ENCODE measurements at regions not wholly inside any gene's neighbourhood (a gene's known extent, or its start where the extent isn't known, plus 50 kb on each side); places are given as distances from the start of the nearest gene placed in this dataset.

DNA sequence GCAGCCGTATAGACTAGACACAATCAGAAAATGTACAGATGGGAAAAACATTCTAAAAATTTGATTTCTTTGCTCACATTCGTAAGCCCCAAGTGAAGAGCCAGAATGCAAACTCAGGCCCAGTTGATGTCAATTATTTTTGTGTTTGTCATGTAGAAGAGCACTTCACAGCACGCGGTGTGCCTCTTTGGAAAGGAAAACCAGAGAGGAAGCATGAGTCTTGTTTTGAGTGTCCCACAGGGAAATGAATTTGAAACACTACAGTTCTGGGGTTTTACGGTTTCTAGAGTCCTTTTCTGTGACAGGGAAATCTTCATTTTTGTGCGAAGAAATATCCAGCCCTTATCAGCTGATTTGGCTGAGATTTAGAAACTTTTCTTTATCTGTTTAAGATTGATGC is 554.6 kb upstream of the BOD1L1 start:
- Histone ChIP-seq H3K27ac (ENCODE audit: low read depth in 1 of 2, low read length in 2 of 2) (no peak overlapping the region), H3K9ac (ENCODE audit: low read depth in 1 of 2, low read length in 2 of 2) (no peak overlapping the region), H3K9me3 (ENCODE audit: control insufficient read depth in 4 of 4, low read length in 3 of 4) (no peaks in the 10 kb centered on the region), H3K4me3 (ENCODE audit: low read depth in 1 of 3, low read length in 3 of 3) (no peak overlapping the region), H3K4me1 (ENCODE audit: control insufficient read depth in 4 of 4, insufficient read depth in 4 of 4, low read length in 3 of 4) (peaks cover 0 to 16% (median 3%) of the 10 kb centered on the region in 4 donors), H3K27me3 (ENCODE audit: control insufficient read depth in 4 of 4, insufficient read depth in 4 of 4, low read length in 3 of 4) (no peaks in the 10 kb centered on the region), H3K36me3 (ENCODE audit: control insufficient read depth in 4 of 4, insufficient read depth in 3 of 4, low read depth in 1 of 4, low read length in 3 of 4) (no peaks in the 10 kb centered on the region)
- DNase-seq (ENCODE audit: low spot score) = no peak
- WGBS = 91% methylated on average over 6 of the region's 6 CpGs
- TF ChIP-seq HNF4G (IDR thresholded peaks at IDR 0.05) = no peak
- no peak for TF ChIP-seq JUND (IDR thresholded peaks at IDR 0.05)
- TF ChIP-seq REST (IDR thresholded peaks at IDR 0.05) = no peak
- TF ChIP-seq NR2F2 (IDR thresholded peaks at IDR 0.05) = no peak

DNA sequence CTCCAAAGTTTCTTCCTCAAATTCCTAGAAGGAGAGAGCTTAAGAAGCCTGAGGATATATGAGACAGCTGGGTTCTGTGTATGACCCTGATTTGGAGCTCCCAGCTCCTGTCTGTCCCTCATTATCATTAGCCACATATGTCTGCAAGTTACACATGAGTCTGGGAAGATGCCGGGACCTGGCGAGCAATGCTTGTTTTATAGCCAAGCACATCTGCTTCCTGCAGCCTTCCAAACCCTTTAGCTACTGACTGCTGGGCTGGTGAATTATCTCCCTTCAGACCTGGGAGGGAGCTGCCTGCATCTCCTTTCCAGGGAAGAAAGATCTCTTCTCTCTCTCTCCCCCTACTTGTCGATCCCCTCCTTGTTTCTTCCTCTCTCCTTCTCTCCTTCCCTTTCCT is 556.7 kb upstream of the BOD1L1 start:
- DNase-seq (ENCODE audit: low spot score) = no peak
- H3K4me3 ChIP-seq (ENCODE audit: low read depth in 1 of 3, low read length in 3 of 3) = no peak overlapping the region
- no peaks in the 10 kb centered on the region for H3K36me3 ChIP-seq (ENCODE audit: control insufficient read depth in 4 of 4, insufficient read depth in 3 of 4, low read depth in 1 of 4, low read length in 3 of 4)
- no peaks in the 10 kb centered on the region for H3K27me3 ChIP-seq (ENCODE audit: control insufficient read depth in 4 of 4, insufficient read depth in 4 of 4, low read length in 3 of 4)
- WGBS = 57% methylated on average over 3 of the region's 3 CpGs
- no peak overlapping the region for H3K27ac ChIP-seq (ENCODE audit: low read depth in 1 of 2, low read length in 2 of 2)
- TF ChIP-seq JUND (IDR thresholded peaks at IDR 0.05) (no peak), NR2F2 (IDR thresholded peaks at IDR 0.05) (no peak), FOXA1 (IDR thresholded peaks at IDR 0.05) (no peak), FOXA2 (IDR thresholded peaks at IDR 0.05) (no peak), CTCF (IDR thresholded peaks at IDR 0.05; ENCODE audit: low read depth, low read length, missing input control) (no peak), SP1 (IDR thresholded peaks at IDR 0.05) (no peak), YY1 (IDR thresholded peaks at IDR 0.05) (no peak), TAF1 (conservative IDR thresholded peaks at IDR 0.05) (no peak), HNF4A (conservative IDR thresholded peaks at IDR 0.05) (no peak), MAX (IDR thresholded peaks at IDR 0.05) (no peak), RAD21 (IDR thresholded peaks at IDR 0.05) (no peak), REST (IDR thresholded peaks at IDR 0.05) (no peak)
- TF ChIP-seq, protein P1, sequence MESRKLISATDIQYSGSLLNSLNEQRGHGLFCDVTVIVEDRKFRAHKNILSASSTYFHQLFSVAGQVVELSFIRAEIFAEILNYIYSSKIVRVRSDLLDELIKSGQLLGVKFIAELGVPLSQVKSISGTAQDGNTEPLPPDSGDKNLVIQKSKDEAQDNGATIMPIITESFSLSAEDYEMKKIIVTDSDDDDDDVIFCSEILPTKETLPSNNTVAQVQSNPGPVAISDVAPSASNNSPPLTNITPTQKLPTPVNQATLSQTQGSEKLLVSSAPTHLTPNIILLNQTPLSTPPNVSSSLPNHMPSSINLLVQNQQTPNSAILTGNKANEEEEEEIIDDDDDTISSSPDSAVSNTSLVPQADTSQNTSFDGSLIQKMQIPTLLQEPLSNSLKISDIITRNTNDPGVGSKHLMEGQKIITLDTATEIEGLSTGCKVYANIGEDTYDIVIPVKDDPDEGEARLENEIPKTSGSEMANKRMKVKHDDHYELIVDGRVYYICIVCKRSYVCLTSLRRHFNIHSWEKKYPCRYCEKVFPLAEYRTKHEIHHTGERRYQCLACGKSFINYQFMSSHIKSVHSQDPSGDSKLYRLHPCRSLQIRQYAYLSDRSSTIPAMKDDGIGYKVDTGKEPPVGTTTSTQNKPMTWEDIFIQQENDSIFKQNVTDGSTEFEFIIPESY (IDR thresholded peaks at IDR 0.05) = no peak
- TF ChIP-seq, protein P2, sequence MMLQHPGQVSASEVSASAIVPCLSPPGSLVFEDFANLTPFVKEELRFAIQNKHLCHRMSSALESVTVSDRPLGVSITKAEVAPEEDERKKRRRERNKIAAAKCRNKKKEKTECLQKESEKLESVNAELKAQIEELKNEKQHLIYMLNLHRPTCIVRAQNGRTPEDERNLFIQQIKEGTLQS (IDR thresholded peaks at IDR 0.05) = no peak
- no peak overlapping the region for H3K9ac ChIP-seq (ENCODE audit: low read depth in 1 of 2, low read length in 2 of 2)
- peaks cover 0 to 10% (median 0%) of the 10 kb centered on the region in 4 donors for H3K4me1 ChIP-seq (ENCODE audit: control insufficient read depth in 4 of 4, insufficient read depth in 4 of 4, low read length in 3 of 4)
- H3K9me3 ChIP-seq (ENCODE audit: control insufficient read depth in 4 of 4, low read length in 3 of 4) = no peaks in the 10 kb centered on the region

All from liver (tissue), 8 donors.